Neural progenitor cell (in vitro differentiated cells): ENCODE measurements at regions not wholly inside any gene's neighbourhood (a gene's known extent, or its start where the extent isn't known, plus 50 kb on each side); places are given as distances from the start of the nearest gene placed in this dataset.

Experiments
- DNase-seq: peaks from one replicate; pipeline ENCODE4 v3.0.0-alpha.2; 2016; ENCODE audit warnings: low spot score
- H2AFZ ChIP-seq: fragments of 200-600 bp; sonication (generic); replicated peaks from 2 replicates; pipeline ENCODE4 v1.6.1; 2016; ENCODE audit warnings: antibody characterized with exemption
- H3F3A ChIP-seq: fragments of 200-600 bp; sonication (generic); 2 replicates; pipeline ENCODE4 v1.6.1; 2016; ENCODE audit warnings: antibody characterized with exemption, low read depth
- H3K27ac ChIP-seq: fragments of 200-600 bp; sonication (generic); 2 replicates; pipeline ENCODE4 v1.5.1; 2016; ENCODE audit warnings: mild to moderate bottlenecking
- H3K27me3 ChIP-seq: fragments of 200-600 bp; sonication (generic); 2 replicates; pipeline ENCODE4 v1.6.1; 2016; ENCODE audit warnings: mild to moderate bottlenecking, moderate library complexity
- H3K36me3 ChIP-seq: fragments of 200-600 bp; sonication (generic); 2 replicates; pipeline ENCODE4 v1.5.1; 2016
- H3K4me1 ChIP-seq: fragments of 200-600 bp; sonication (generic); 2 replicates; pipeline ENCODE4 v1.6.1; 2016; ENCODE audit warnings: mixed run types
- H3K4me2 ChIP-seq: fragments of 200-600 bp; sonication (generic); 2 replicates; pipeline ENCODE4 v1.6.1; 2016
- H3K4me3 ChIP-seq: fragments of 200-600 bp; sonication (generic); 2 replicates; pipeline ENCODE4 v1.5.1; 2016
- H3K79me2 ChIP-seq: fragments of 200-600 bp; sonication (generic); 2 replicates; pipeline ENCODE4 v1.6.1; 2016; ENCODE audit warnings: low read depth
- H3K9ac ChIP-seq: fragments of 200-600 bp; sonication (generic); 2 replicates; pipeline ENCODE4 v1.6.1; 2016
- H3K9me3 ChIP-seq: fragments of 200-600 bp; sonication (generic); 2 replicates; pipeline ENCODE4 v1.5.1; 2016; ENCODE audit warnings: low read depth
- H4K20me1 ChIP-seq: fragments of 200-600 bp; sonication (generic); 2 replicates; pipeline ENCODE4 v1.6.1; 2016; ENCODE audit warnings: low read depth
- H3K27ac Mint-ChIP-seq: 3 replicates; pipeline ENCODE4 v1.8.0; 2021; ENCODE audit warnings: mixed read lengths
- H3K27me3 Mint-ChIP-seq: 2 replicates; pipeline ENCODE4 v1.8.0; 2022; ENCODE audit warnings: low read depth, mild to moderate bottlenecking, inconsistent platforms, moderate library complexity, mixed read lengths; ENCODE audit not compliant: insufficient read depth
- H3K36me3 Mint-ChIP-seq: 3 replicates; pipeline ENCODE4 v1.8.0; 2021; ENCODE audit warnings: mixed read lengths
- H3K4me1 Mint-ChIP-seq: 3 replicates; pipeline ENCODE4 v1.8.0; 2021; ENCODE audit warnings: mixed read lengths
- H3K4me3 Mint-ChIP-seq: 3 replicates; pipeline ENCODE4 v1.8.0; 2021; ENCODE audit warnings: mild to moderate bottlenecking, moderate library complexity, mixed read lengths
- H3K9me3 Mint-ChIP-seq: 3 replicates; pipeline ENCODE4 v1.8.0; 2020; ENCODE audit warnings: mixed read lengths
- EZH2 ChIP-seq: fragments of 200-600 bp; sonication (generic); IDR thresholded peaks from 2 replicates; pipeline ENCODE4 v1.6.1; 2017; ENCODE audit warnings: antibody characterized with exemption, mild to moderate bottlenecking, moderate library complexity
- EZH2phosphoT487 ChIP-seq: fragments of 200-600 bp; sonication (generic); IDR thresholded peaks from 2 replicates; pipeline ENCODE4 v1.6.1; 2017; ENCODE audit warnings: antibody characterized with exemption
- TF ChIP-seq, protein P1 (sequence below): fragments of 200-600 bp; sonication (generic); IDR thresholded peaks from 2 replicates; pipeline ENCODE4 v1.5.1; 2017; ENCODE audit warnings: antibody characterized with exemption, mild to moderate bottlenecking

GRCh38 chr6:103687430-103687829 lies 1172.3 kb downstream of the HACE1 start:
- Histone ChIP-seq H3K4me1 (no peaks in the 10 kb centered on the region), H3K79me2 (no peaks in the 10 kb centered on the region)
- TF ChIP-seq EZH2phosphoT487 (no peak), EZH2 (no peak)
- TF ChIP-seq, protein P1, sequence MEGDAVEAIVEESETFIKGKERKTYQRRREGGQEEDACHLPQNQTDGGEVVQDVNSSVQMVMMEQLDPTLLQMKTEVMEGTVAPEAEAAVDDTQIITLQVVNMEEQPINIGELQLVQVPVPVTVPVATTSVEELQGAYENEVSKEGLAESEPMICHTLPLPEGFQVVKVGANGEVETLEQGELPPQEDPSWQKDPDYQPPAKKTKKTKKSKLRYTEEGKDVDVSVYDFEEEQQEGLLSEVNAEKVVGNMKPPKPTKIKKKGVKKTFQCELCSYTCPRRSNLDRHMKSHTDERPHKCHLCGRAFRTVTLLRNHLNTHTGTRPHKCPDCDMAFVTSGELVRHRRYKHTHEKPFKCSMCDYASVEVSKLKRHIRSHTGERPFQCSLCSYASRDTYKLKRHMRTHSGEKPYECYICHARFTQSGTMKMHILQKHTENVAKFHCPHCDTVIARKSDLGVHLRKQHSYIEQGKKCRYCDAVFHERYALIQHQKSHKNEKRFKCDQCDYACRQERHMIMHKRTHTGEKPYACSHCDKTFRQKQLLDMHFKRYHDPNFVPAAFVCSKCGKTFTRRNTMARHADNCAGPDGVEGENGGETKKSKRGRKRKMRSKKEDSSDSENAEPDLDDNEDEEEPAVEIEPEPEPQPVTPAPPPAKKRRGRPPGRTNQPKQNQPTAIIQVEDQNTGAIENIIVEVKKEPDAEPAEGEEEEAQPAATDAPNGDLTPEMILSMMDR: no peak

GRCh38 chr6:103680116-103680515 lies 1179.6 kb downstream of the HACE1 start:
- H3K27ac Mint-ChIP-seq: no peak overlapping the region
- DNase-seq: no peak
- H3K36me3 ChIP-seq: no peaks in the 10 kb centered on the region

More at GRCh38 chr6:103687430-103687829, 1172.3 kb downstream of the HACE1 start:
- Mint-ChIP-seq H3K4me1 (no peaks in the 10 kb centered on the region), H3K27me3 (no peaks in the 10 kb centered on the region), H3K4me3 (no peak overlapping the region), H3K9me3 (no peaks in the 10 kb centered on the region), H3K27ac (no peak overlapping the region), H3K36me3 (no peaks in the 10 kb centered on the region)
- Histone ChIP-seq H3K4me3 (no peak overlapping the region), H3K9ac (no peak overlapping the region), H3K27me3 (no peaks in the 10 kb centered on the region), H3F3A (no peaks in the 10 kb centered on the region), H3K4me2 (no peak overlapping the region), H3K36me3 (no peaks in the 10 kb centered on the region), H3K27ac (no peak overlapping the region), H3K9me3 (no peaks in the 10 kb centered on the region), H2AFZ (no peak overlapping the region), H4K20me1 (no peaks in the 10 kb centered on the region)
- no peak for DNase-seq

GRCh38 chr6:103677290-103677689 lies 1182.4 kb downstream of the HACE1 start:
- H2AFZ ChIP-seq: no peak overlapping the region
- no peak overlapping the region for H3K4me2 ChIP-seq
- H3K9me3 ChIP-seq: no peaks in the 10 kb centered on the region
- H4K20me1 ChIP-seq: no peaks in the 10 kb centered on the region
- no peaks in the 10 kb centered on the region for H3F3A ChIP-seq
- H3K27me3 ChIP-seq: no peaks in the 10 kb centered on the region
- H3K4me1 Mint-ChIP-seq: no peaks in the 10 kb centered on the region
- H3K4me3 Mint-ChIP-seq: no peak overlapping the region
- no peak for DNase-seq
- no peaks in the 10 kb centered on the region for H3K4me1 ChIP-seq
- H3K79me2 ChIP-seq: no peaks in the 10 kb centered on the region
- H3K9me3 Mint-ChIP-seq: peaks cover 13% of the 10 kb centered on the region
- H3K36me3 Mint-ChIP-seq: no peaks in the 10 kb centered on the region
- no peak overlapping the region for H3K27ac ChIP-seq
- no peak overlapping the region for H3K4me3 ChIP-seq
- no peak overlapping the region for H3K9ac ChIP-seq
- no peaks in the 10 kb centered on the region for H3K36me3 ChIP-seq
- H3K27me3 Mint-ChIP-seq: no peaks in the 10 kb centered on the region
- no peak overlapping the region for H3K27ac Mint-ChIP-seq
- TF ChIP-seq EZH2 (no peak), EZH2phosphoT487 (no peak)
- TF ChIP-seq, protein P1: no peak

More at GRCh38 chr6:103680116-103680515, 1179.6 kb downstream of the HACE1 start:
- TF ChIP-seq EZH2 (no peak), EZH2phosphoT487 (no peak)
- TF ChIP-seq, protein P1: no peak
- H3K9me3 ChIP-seq: no peaks in the 10 kb centered on the region
- H3K27me3 ChIP-seq: no peaks in the 10 kb centered on the region
- no peak overlapping the region for H3K4me2 ChIP-seq
- no peaks in the 10 kb centered on the region for H3K27me3 Mint-ChIP-seq
- H3F3A ChIP-seq: no peaks in the 10 kb centered on the region
- H3K9ac ChIP-seq: no peak overlapping the region
- peaks cover 13% of the 10 kb centered on the region for H3K9me3 Mint-ChIP-seq
- H2AFZ ChIP-seq: no peak overlapping the region
- H3K79me2 ChIP-seq: no peaks in the 10 kb centered on the region
- no peaks in the 10 kb centered on the region for H4K20me1 ChIP-seq
- H3K27ac ChIP-seq: no peak overlapping the region
- no peaks in the 10 kb centered on the region for H3K4me1 ChIP-seq
- no peak overlapping the region for H3K4me3 ChIP-seq
- H3K4me1 Mint-ChIP-seq: no peaks in the 10 kb centered on the region
- H3K4me3 Mint-ChIP-seq: no peak overlapping the region
- H3K36me3 Mint-ChIP-seq: no peaks in the 10 kb centered on the region
